Bronchial epithelial cell (primary cell): ENCODE measurements at regions not wholly inside any gene's neighbourhood (a gene's known extent, or its start where the extent isn't known, plus 50 kb on each side); places are given as distances from the start of the nearest gene placed in this dataset.
A peak's percentile ranks its signal among the peaks of the same experiment; 100 is the strongest.

Source experiments
- DNase-seq: peaks from one replicate; pipeline ENCODE4 v3.0.0-alpha.2; 2010; ENCODE audit warnings: low read depth
- FAIRE-seq: peaks from 2 replicates; lab custom pipeline; 2011; peaks lifted over from hg19 to GRCh38; lab: Jason Lieb, UNC
- H3K27me3 ChIP-seq: 2 replicates; pipeline ENCODE4 v1.5.1; 2011; ENCODE audit warnings: low read length; ENCODE audit not compliant: control insufficient read depth, insufficient read depth
- H3K36me3 ChIP-seq: 2 replicates; pipeline ENCODE4 v1.5.1; 2011; ENCODE audit warnings: low read length; ENCODE audit not compliant: control insufficient read depth, insufficient read depth
- H3K4me3 ChIP-seq: 2 replicates; pipeline ENCODE4 v1.5.1; 2011; ENCODE audit warnings: mild to moderate bottlenecking, low read depth, low read length, control low read depth
- TF ChIP-seq, protein P1 (sequence below): IDR thresholded peaks from 2 replicates; pipeline ENCODE4 v1.5.1; 2011; ENCODE audit warnings: mild to moderate bottlenecking, moderate library complexity, low read length, control low read depth, inconsistent platforms; ENCODE audit not compliant: insufficient read depth, severe bottlenecking

DNA sequence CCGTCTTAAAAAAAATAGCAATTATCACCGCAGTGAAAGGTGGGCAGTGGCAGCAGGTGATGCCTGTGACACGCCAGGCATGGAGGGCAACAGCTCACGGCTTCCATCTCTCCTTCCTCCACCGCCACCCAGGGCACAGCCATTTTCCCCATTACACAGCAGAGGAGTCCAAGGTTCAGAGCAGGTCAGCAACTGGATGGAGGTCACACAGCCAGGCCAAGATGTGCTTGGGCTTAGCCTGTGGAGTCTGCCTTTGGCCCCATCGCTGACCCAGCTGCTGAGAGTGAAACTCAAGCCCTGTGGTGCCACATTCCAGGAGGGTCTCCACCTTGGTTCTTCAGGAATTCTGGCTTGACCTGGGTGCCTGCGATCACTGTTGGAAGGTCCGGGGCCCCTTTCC lies 411.1 kb downstream of the SHANK2 start:
- FAIRE-seq (no peak), DNase-seq (no peak)
- TF ChIP-seq, protein P1, sequence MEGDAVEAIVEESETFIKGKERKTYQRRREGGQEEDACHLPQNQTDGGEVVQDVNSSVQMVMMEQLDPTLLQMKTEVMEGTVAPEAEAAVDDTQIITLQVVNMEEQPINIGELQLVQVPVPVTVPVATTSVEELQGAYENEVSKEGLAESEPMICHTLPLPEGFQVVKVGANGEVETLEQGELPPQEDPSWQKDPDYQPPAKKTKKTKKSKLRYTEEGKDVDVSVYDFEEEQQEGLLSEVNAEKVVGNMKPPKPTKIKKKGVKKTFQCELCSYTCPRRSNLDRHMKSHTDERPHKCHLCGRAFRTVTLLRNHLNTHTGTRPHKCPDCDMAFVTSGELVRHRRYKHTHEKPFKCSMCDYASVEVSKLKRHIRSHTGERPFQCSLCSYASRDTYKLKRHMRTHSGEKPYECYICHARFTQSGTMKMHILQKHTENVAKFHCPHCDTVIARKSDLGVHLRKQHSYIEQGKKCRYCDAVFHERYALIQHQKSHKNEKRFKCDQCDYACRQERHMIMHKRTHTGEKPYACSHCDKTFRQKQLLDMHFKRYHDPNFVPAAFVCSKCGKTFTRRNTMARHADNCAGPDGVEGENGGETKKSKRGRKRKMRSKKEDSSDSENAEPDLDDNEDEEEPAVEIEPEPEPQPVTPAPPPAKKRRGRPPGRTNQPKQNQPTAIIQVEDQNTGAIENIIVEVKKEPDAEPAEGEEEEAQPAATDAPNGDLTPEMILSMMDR, result no peak
- no peaks in the 10 kb centered on the region for H3K36me3 ChIP-seq
- no peak overlapping the region for H3K4me3 ChIP-seq
- H3K27me3 ChIP-seq, result no peaks in the 10 kb centered on the region

DNA sequence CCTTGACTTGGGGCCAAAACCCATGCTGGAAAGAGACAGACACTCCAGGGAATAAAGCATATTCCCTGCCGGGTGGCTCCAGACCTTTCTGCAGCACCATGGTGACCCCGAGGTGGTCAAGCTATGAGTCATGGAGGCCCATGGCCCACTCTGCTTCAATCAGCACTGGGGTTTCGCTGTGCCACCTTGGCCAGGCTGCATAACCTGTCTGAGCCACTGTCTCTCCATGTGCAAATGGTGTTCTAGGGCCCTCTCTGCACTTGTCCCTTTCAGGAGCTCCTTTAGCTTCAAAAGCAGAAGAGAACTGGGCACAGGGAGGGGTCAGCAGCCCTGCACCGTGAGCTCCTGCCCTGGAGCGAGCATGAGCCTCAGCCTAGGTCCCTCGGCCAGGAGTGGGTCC lies 410.1 kb downstream of the SHANK2 start:
- FAIRE-seq, result no peak
- Histone ChIP-seq H3K36me3 (no peaks in the 10 kb centered on the region), H3K27me3 (no peaks in the 10 kb centered on the region), H3K4me3 (no peak overlapping the region)
- TF ChIP-seq, protein P1, result no peak
- DNase-seq, result no peak

DNA sequence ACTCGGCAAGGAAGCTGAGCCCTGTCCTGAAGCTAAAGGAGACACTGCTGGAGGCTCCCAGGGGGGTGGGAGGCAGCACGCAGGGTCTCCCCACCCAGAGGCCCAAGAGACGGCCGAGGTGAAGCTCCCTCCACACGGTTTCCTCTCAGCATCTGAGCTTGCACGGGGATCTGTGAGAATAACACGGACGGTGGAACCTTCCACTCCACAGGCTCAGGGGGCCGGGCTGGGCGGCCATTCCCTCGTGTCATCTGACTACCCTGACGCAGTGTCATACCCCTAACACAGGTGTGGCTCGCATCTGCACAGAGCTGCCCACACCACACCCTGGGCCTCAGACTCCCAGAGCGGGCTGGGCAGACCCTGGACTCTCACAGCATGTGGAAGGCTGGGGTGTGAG lies 409.7 kb downstream of the SHANK2 start:
- H3K4me3 ChIP-seq, result no peak overlapping the region
- no peak for DNase-seq
- FAIRE-seq, result no peak
- TF ChIP-seq, protein P1, result no peak
- H3K36me3 ChIP-seq, result no peaks in the 10 kb centered on the region
- H3K27me3 ChIP-seq, result no peaks in the 10 kb centered on the region

DNA sequence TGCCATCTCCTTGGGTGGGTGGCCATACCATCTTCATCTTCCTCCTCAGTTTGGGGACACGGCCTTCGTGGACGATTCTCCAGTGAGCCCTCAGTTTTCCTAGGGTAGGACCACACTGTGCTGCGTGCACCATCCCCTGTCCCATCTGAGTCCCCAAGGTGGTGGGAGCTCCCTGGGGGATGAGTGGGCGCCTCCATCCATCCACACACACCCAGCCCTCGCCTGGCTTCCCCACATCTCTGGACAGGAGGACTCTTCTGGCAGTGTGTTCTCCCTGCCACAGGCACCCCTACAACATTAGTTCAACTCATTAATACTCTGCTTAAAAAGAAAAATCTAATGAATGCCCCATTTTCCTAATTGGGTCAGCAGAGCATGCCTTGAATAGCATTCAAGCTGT lies 408.5 kb downstream of the SHANK2 start:
- TF ChIP-seq, protein P1, result no peak
- DNase-seq, result no peak
- no peak for FAIRE-seq

DNA sequence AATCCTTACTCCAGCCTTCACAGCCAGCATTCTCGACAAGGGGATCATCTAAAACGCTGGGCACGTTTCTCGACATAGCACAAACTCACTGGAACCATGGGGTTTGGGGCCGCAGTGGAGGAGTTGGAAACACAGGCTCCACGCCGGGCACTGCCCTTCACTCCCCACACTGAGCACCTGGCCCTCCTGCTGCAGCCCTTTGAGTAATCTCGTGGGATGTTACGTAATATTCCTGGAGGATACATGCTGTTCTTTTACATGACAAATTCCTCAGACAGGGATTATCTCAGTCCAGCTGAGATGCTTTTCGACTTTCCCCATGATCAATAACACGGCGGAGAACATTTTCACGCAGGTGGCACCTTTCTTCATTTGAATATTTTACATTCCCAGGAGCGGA lies 408.0 kb downstream of the SHANK2 start:
- TF ChIP-seq, protein P1, result no peak
- FAIRE-seq (no peak), DNase-seq (peak; percentile 6)
- H3K4me3 ChIP-seq, result no peak overlapping the region
- H3K27me3 ChIP-seq, result no peaks in the 10 kb centered on the region
- no peaks in the 10 kb centered on the region for H3K36me3 ChIP-seq

More for the DNA sequence above, 408.5 kb downstream of the SHANK2 start:
- H3K36me3 ChIP-seq, result no peaks in the 10 kb centered on the region
- H3K27me3 ChIP-seq, result no peaks in the 10 kb centered on the region
- no peak overlapping the region for H3K4me3 ChIP-seq

DNA sequence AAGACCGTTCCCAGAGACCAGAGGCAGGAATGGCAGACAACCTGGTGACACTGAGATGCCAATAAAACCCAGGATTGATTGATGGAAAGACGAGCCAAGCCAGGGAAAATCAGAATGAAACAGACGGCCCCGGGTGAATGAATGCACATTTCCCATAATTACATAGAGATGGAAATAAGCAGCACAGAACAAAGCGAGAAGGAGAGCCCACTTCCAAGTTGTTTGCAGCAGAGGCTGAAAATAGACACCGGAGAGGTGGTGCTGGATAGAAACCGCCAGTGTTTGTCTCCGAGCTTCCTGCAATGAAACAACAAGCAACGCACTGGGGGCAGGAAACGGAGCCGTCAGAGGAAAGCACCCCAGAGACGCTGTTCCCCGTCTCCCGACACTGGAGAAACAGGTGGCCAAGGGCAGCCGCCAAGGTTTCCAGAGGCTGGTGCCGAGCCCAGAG lies 406.8 kb downstream of the SHANK2 start:
- FAIRE-seq (no peak), DNase-seq (no peak)
- Histone ChIP-seq H3K27me3 (no peaks in the 10 kb centered on the region), H3K4me3 (no peak overlapping the region), H3K36me3 (no peaks in the 10 kb centered on the region)
- TF ChIP-seq, protein P1, result no peak
